Right lung (tissue), 2 donors: ENCODE measurements at regions not wholly inside any gene's neighbourhood (a gene's known extent, or its start where the extent isn't known, plus 50 kb on each side); places are given as distances from the start of the nearest gene placed in this dataset.
A peak's percentile ranks its signal among the peaks of the same experiment; 100 is the strongest.

ENCODE experiments used
- DNase-seq, 2 donors: peaks; one replicate each; pipeline ENCODE4 v3.0.0-alpha.2; 2013

DNA sequence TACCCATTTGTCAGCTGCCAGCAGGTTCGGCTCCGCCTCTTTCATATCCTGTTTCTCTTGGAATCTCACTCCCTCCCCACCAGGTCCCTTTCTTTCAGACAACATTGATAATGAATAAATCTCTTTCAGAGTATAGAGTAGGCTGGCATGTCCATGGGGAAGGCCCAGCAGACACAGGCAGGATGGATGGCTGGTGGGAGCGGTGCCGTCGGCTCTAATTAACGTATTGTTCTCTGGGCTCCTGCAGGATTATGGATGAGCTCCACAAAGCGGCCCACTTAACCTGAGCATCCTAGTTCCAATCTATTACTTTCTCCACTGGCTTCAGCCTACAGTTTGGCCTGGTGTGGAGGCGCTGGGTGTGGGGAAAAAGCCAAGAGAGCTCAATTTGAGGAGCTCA, 588.0 kb downstream of the BUD13 start:
- DNase-seq, result no peak

DNA sequence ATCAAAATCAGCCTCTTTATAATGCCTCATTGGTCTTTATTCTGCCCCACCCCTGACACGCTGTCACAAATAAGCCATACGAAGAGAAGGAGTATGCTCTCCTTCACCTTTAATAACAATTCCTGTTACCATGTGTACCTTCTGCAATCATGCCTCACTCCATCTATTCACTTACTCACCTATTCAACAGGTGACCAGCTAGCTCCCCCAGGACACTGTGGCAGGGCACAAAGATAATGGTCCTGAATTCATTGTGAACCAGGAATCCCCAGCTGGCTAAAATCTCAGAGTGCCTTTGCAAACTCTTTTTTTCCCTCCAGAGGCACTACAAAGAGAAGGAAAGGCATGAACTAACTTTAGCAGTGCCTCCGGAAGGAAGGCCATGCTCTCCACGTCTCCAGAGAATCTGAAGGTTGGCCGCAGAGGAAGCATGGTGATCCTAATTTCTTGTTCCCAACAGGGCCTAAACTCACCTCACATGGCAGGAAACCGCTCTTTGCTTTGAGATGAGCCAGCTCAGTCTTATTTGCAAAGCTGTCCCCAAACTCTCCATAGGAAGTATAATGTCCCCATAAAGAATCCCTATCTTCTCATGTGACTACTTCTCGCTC, 590.3 kb downstream of the BUD13 start:
- no peak for DNase-seq

GRCh38 chr11:116180806-116181600, 591.8 kb downstream of the BUD13 start:
- DNase-seq, result no peak

DNA sequence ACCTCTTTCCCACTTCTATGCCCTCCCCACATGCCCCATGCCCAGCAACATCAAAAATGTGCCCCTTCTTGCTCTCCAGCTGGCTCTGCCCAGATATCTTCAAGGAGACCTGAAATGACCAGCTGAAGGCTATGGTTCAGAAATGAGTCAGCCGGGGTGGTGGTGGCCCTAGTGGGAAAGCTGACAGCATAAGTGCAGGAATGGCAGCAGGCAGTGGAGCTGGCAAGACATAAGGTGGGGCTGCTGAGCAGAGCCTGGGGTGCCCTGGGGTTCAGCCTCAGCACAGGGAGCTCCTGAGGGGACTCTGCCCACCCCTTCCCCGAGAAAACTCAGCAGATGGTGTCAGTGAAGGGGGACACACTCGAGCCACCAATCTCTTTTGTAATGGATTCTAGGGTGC, 593.4 kb downstream of the BUD13 start:
- DNase-seq, result no peak

DNA sequence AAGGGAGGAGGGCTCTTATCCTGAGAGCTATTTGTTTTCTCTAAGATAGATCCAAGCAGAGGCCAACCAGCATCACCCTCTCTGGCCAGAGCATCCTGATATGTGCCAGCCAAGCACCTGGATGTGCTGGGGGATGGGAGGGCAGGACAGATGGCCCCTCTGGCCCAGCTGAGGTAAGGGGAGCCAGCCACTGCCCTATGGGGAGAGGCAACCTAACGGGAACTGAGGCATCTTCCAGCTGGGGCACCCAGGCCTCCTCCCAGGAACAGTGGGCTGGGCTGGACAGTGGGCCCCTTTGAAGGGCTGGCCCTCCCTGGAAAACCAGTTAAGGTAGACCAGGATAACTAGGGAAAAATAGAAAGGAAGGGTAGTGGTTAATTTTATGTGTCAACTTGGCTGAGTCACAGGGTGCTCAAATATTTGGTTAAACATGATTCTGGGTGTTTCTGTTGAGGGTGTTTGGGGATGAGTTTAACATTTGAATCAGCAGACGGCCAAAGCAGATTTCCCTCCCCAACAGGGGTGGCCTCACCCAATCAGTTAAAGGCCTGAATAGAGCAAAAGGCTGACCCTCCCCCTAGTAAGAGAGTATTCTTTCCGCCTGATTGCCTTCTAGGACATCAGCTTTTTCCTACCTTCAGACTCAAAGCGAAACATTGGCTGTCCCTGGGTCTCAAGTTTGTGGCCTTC, 595.1 kb downstream of the BUD13 start:
- DNase-seq, result no peak

DNA sequence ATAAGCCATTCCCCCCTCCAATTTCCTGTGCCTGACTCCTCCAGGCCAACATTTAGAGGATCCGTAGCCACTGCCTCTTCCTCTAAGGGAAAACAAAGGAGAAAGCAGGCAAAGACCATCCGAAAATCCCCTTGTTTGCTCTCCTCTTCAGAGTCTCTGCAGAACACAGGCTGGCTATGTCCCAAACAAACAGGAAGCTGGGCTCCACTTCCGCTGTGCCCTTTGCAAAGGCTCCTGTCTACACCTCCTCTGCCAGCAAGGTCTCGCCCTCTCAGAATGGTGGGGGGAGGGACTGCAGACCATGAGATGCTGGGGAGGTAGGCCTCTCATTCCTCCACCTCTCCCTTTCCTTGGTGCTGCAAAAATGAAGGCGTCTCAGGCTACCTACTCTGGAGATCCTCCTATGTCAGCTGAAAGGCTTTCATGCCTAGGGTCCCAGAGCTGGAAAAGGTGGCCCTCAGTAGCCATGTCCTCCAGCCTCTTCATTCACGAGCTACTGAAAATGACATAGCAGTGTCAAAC, 596.2 kb downstream of the BUD13 start:
- no peak for DNase-seq

DNA sequence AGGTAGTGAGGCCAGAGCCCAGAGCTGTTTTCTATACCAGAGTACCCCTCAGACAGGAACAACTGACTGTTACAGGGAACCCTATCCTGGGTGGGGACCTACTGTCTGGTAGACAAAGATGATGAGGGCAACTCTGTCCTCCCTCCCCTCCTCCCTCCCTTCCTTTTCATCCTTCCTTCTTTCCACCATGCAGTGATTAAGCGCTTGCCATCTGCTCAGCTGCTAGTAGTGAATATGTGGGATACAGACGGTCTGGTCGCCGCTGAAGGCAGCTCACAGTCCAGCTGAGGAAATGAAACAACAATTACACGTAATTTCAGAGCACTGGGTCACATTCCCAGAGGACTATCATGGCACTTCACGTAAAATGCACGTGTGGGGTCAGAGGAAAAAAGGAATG, 597.1 kb downstream of the BUD13 start:
- DNase-seq, result no peak

DNA sequence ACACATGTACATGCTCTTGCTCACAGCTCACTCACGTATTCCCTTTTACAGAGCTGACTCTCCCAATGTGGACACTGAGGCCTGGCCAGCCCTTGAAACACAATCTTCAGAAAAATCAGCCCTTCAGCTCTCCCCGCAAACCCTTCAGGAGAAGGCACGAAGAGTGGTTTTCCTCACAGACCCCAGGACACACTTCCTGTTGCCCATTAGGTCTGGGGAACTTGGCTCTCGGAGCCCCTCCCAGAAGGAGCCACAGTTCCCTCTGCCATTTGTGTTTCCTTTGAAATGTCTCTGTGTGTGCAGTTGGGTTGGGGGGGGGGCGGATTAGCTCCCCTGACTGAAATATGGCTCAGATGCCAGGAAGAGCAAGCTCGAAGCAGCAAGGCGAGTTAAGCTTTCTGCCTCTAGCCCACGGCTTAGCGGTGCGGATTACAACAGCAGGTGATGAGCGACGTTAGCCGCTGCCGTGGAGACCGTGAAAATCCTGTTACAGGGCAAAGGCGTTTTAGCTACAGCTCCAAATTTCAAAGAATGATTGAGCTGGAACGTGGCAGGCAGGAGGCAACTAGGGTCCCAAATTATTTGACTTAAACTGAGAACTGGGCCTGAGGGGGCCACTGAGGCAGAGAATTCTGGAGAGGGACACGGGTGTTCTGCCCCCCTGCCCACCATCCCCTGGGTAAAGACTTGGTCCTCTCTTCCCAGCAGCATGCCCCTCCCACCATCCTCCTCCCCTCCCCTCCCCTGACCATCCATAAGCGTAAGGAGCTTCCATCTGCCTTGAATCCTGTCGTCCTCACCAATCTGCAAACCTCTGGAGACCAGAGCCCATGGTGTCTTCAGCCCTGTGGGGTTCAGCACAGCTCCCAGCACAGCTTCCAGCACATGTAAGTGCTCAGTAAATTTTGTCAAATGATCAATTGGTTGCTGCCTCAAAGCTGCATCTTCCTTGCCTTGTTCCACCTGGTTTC, 598.6 kb downstream of the BUD13 start:
- DNase-seq, result no peak

- DNase-seq, result no peak
These were observed 599.3 kb downstream of the BUD13 start for GRCh38 chr11:116173506-116173905.

GRCh38 chr11:116172851-116173250, 599.9 kb downstream of the BUD13 start:
- no peak for DNase-seq

- no peak for DNase-seq
These were observed 600.6 kb downstream of the BUD13 start for GRCh38 chr11:116172156-116172555.

- DNase-seq, result no peak
These were observed 601.3 kb downstream of the BUD13 start for GRCh38 chr11:116171271-116172140.

- DNase-seq, result no peak
These were observed 602.2 kb downstream of the BUD13 start for GRCh38 chr11:116170526-116171120.

DNA sequence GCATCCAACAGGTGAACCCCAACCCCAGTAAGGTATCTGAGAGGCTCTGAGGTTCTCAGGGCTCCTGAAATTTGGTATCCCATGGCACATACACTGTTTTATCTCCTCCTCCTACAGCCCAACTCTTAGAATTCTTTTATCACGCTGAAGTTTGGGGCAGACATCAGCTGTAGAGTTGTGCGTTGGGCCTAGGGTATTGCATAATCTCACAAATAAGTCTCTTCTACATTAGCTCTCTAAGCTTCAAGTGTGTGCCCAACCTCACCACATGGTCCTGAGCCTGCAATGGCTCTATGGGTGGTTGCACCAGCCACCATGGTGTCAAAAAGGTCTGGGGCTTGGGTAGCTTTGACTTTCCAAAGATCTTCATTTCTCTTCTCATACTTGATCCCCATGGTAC, 603.0 kb downstream of the BUD13 start:
- no peak for DNase-seq

GRCh38 chr11:116168459-116168787, 604.4 kb downstream of the BUD13 start:
- DNase-seq, result no peak

GRCh38 chr11:116167706-116168458, 604.9 kb downstream of the BUD13 start:
- no peak for DNase-seq

GRCh38 chr11:116166573-116167465, 606.0 kb downstream of the BUD13 start:
- DNase-seq, result no peak

DNA sequence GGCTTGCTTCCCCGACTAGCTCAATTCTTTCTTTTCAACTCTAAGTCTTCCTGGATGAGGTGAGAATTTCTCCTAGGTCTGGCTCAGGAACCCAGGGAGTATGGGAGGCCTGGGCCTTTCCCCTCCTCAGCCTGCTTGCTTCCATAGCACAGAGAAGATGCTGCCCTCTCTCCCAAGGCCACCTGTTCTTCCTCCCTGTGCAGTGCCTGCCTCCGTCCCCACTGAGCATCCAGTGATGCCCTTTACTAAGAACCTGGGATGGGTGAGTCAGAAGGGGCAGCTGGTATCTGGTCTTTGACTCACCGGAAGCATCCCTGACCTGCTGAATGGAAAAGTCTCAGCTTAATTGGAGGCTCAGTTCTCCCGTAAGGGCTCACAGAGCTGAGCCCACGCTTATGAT, 607.9 kb downstream of the BUD13 start:
- DNase-seq, result no peak

- DNase-seq, result peak; percentile 38 to 46
These were observed 609.9 kb downstream of the BUD13 start for GRCh38 chr11:116162886-116163230.
